ENCODE measurements at regions not wholly inside any gene's neighbourhood (a gene's known extent, or its start where the extent isn't known, plus 50 kb on each side); places are given as distances from the start of the nearest gene placed in this dataset.

DNA sequence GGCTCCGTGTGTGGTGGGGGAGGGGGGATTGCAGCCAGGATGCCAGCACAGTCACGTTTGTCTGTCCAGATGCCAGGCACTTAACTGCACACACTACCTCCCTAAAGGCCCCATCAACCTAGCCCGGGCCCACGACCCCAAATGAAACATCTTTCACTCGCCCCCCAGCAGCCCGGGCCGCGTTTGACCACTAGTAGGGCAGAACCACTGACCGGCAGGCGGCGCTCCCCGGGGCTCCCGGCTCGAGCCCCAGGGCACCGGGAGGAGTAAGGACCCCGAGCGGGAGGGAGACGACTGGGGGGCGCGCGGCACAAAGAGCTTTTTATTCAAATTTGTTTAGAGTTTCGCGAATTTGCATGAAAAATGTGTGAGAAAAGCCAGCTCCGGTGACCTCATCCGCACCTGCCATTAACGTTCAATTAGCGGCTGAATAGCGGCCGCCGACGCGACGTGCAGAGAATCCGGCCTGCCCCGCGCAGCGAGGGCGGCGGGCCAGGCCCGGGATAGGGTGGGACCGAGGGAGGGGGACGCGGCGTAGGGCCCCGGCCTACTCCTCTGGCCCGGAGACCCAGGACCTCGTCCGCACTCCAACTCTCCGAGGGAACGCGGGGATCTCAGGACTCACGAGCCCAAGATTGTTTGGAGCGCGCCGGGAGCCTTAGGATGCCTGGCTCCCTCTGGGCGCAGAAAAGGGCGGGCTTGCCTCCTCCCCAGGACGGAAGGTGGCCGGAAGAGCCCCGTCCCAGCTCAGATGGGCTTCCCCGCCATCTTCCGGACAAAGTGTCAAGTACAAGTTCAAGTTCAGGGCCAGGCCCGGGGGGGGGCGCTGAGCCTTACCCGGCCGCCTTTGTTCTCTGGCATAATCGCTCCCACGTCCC is 64.9 kb upstream of the POLG start:
- DNase-seq, result peak; percentile 64

DNA sequence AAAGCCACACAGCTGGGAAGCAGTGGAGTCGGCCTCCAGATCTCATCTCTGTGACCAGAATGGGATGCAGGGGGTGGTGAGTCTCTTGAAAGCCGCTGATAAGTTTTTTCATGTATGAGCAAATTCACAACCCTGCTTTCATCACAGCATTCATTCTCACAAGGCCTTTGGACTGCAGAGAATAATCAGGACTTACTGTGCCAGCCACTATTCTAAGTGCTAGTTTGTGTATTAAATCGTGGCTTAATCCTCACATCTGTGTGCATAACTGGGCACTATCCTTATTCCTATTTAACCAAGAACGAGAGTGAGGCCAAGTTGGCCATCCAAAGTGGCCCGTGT is 64.2 kb upstream of the POLG start:
- no peak for DNase-seq

DNA sequence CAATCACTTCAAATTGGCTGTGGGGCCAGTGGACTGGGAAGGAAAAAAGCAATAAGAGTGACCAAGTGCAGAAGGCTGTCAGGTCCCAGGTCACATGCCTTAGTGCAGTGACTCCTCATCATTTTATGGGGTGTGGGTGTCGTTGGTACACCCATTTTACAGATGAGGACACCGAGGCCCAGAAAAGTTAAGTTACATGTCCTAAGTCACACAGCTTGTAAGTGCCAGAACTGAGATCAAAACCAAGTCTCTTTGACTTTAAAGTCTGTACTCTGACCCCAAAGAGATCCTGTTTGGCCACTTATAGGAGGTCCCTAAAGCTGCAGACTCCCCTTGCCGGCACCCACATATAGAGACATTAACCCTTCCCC is 63.0 kb upstream of the POLG start:
- no peak for DNase-seq

- no peak for DNase-seq
Observed at GRCh38 chr15:89396723-89397652, 62.4 kb upstream of the POLG start.

DNA sequence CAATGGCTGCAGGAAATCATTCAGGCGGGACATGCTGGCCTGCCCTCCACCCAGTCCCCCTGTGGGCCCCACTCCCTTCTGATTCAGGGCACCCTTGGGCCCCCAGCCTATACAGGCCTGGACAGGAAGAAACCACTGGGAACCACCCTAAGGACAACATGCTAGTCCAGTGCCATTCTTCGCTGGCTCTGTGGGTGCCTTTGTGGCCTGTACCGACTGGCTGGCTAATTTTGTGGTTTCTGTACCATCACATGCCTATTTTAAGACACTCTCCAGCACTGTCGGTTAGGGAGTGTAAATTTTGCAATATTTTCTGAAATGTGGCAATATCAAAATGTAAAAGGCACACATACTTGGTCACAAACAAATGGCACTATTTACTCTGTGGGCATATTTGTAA is 61.4 kb upstream of the POLG start:
- DNase-seq, result no peak

GRCh38 chr15:89395461-89395871 is 60.8 kb upstream of the POLG start:
- DNase-seq, result no peak

- no peak for DNase-seq
Observed at GRCh38 chr15:89395031-89395430, 60.4 kb upstream of the POLG start.

- no peak for DNase-seq
Observed at GRCh38 chr15:89393056-89393455, 58.4 kb upstream of the POLG start.

DNA sequence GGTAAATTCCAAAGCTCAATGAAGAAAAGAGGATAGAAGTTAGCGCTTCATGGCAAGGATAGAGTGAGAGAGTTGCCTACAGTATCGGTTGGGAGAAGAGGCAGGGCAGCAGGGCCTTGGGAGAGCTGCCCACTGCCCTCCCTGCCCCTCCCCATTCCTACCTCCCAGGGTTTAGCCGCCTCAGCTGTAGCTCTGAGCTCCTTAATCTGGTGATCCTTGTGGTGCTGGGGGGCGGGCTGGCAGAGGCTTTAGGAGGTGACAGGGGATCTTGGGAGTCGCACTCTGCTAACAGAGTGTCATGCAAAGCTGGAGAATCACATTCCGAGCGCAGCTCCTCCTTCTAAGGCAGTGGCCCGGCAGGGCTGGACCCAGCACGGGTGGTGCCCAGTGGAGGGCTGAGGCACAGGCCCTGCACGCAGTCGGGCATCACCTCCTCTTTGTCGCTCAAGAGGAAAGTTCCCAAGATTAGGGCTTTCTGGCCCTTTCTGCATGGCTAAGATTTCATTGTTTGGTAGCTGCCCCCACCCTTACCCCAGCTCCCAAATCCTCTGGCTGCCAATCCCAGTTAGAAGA is 57.1 kb upstream of the POLG start:
- no peak for DNase-seq

DNA sequence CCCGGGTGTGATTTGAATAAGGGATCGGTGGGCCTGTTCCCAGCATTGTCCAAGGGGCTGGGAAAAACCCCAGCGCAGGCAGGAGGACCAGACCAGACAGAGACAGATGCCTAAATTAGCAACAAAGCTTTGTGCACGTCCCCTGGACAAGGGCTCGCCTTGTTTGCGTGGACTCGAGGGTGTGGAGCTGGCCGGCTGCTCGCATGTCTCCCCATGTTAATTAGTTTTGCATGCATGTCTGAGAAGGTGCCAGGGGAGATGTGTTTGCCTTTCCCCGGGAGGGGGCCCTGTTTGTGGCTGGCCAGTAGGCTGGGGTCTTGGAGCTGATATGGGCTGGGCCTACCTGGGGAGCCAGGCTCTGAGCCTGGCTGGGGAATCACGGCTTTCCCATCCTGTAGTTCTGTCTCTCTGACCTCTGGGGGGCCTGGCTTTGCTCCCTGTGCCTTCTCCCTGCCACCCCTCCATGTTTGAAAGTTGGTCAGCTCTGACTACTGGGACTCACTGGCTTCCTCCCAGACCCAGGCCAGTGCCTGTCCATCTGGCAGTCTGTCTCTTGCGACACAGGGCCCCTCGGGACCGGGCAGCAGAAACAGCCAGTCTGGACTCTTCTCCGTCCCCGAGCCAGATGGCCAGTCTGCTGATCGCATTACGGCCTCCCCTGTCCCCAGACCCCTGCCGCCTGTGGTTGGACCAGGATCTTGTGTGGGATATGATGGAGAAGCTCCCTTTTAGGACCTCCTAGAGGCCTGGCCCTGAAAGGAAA is 55.4 kb upstream of the POLG start:
- DNase-seq, result no peak

DNA sequence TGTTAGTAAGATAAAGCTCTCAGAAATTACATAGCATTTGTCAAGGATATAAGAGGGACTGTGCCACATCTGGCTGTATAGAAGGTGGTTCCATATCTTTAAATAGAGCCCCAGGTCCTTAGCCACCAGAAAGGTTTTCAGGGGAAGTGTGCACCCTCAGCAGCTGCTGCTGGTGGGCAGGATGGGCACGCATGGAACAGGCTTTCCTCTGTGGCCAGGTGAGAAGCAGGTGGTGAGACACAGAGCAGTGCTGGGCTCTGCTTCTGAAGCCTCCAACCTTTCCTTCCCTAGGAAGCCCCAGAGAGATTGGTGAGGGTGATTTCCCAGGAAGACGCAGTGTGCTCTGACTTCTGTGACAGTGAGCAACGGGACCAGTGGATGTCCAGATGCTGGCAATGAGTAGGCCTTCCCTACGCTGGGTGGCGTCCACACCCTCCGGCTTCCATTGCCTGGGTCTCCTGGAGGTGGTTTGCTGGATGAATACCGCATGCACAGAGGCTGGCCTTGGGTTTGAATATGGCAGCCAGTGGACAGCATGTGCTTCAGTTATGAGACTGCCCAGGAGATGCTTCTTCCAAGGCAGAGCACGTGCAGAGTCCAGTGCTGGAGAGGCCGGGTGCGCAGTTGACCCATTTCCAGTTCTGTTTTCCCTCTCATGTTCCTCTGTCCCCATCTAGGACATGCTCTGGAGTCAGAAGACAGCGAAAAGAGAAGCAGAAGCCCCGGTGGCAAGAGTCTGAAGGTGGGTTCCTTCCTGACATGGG is 52.7 kb upstream of the POLG start:
- no peak for DNase-seq

- no peak for DNase-seq
Observed at GRCh38 chr15:89385596-89386331, 51.1 kb upstream of the POLG start.
